ENCODE measurements at regions not wholly inside any gene's neighbourhood (a gene's known extent, or its start where the extent isn't known, plus 50 kb on each side); places are given as distances from the start of the nearest gene placed in this dataset.
"Not testable (repeated sequence)": the region's sequence is repeated elsewhere in the genome, so short reads cannot be mapped to it uniquely, and the experiment has no call there.

GRCh38 chr5:12080761-12081160, 176.5 kb upstream of the CTNND2 start:
- no peaks in the 10 kb centered on the region for H3K9me2 ChIP-seq (ENCODE audit: insufficient read depth, low read length)
- no peak overlapping the region for H3K4me2 ChIP-seq (ENCODE audit: low read length)
- no peaks in the 10 kb centered on the region for H3K36me3 ChIP-seq (ENCODE audit: insufficient read depth, low read length)
- no peaks in the 10 kb centered on the region for H3K79me2 ChIP-seq (ENCODE audit: insufficient read depth, low read depth, low read length)
- H3K9me3 ChIP-seq (ENCODE audit: low read length): no peaks in the 10 kb centered on the region
- no peak for DNase-seq (ENCODE audit: low spot score)
- ChIA-PET POLR2A (no interaction called here), CTCF (ENCODE audit: unreplicated experiment) (no interaction called here)
- TF ChIP-seq, protein P1, sequence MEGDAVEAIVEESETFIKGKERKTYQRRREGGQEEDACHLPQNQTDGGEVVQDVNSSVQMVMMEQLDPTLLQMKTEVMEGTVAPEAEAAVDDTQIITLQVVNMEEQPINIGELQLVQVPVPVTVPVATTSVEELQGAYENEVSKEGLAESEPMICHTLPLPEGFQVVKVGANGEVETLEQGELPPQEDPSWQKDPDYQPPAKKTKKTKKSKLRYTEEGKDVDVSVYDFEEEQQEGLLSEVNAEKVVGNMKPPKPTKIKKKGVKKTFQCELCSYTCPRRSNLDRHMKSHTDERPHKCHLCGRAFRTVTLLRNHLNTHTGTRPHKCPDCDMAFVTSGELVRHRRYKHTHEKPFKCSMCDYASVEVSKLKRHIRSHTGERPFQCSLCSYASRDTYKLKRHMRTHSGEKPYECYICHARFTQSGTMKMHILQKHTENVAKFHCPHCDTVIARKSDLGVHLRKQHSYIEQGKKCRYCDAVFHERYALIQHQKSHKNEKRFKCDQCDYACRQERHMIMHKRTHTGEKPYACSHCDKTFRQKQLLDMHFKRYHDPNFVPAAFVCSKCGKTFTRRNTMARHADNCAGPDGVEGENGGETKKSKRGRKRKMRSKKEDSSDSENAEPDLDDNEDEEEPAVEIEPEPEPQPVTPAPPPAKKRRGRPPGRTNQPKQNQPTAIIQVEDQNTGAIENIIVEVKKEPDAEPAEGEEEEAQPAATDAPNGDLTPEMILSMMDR (conservative IDR thresholded peaks at IDR 0.05; ENCODE audit: low read length): no peak
- no peak for TF ChIP-seq EZH2phosphoT487 (IDR thresholded peaks at IDR 0.05; ENCODE audit: borderline replicate concordance, low read depth, low read length)
- H3K4me3 ChIP-seq (ENCODE audit: low read depth, low read length, poor library complexity, severe bottlenecking): no peak overlapping the region
- BruUV-seq (replicated peaks): no TSS peak
- no peaks in the 10 kb centered on the region for H4K20me1 ChIP-seq (ENCODE audit: insufficient read depth, low read length)
- H2AFZ ChIP-seq (ENCODE audit: low read length): no peak overlapping the region
- H3K27ac ChIP-seq (ENCODE audit: low read depth, low read length, poor library complexity, severe bottlenecking): no peak overlapping the region
- H3K4me1 ChIP-seq (ENCODE audit: insufficient read depth, low read length, poor library complexity, severe bottlenecking): no peaks in the 10 kb centered on the region
- intact Hi-C loops (cut with micrococcal nuclease; ENCODE audit: unreplicated experiment): no loop called here

DNA sequence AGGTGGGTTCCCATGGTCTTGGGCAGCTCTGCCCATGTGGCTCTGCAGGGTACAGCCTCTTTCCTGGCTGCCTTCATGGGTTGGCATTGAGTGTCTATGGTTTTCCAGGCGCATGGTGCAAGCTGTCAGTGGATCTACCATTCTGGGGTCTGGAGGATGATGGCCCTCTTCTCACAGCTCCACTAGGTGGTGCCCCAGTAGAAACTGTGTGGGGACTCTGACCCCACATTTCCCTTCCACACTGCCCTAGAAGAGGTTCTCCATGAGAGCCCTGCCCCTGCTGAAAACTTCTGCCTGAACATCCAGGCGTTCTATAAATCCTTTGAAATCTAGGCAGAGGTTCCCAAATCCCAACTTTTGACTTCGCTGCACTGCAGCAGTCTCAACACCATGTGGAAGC, 174.0 kb upstream of the CTNND2 start:
- intact Hi-C loops (cut with micrococcal nuclease; ENCODE audit: unreplicated experiment); H3K4me1 ChIP-seq (ENCODE audit: insufficient read depth, low read length, poor library complexity, severe bottlenecking); H3K27ac ChIP-seq (ENCODE audit: low read depth, low read length, poor library complexity, severe bottlenecking); H3K9me3 ChIP-seq (ENCODE audit: low read length); H4K20me1 ChIP-seq (ENCODE audit: insufficient read depth, low read length); H3K9me2 ChIP-seq (ENCODE audit: insufficient read depth, low read length); H2AFZ ChIP-seq (ENCODE audit: low read length); CTCF ChIA-PET (ENCODE audit: unreplicated experiment); H3K79me2 ChIP-seq (ENCODE audit: insufficient read depth, low read depth, low read length); POLR2A ChIA-PET; H3K4me2 ChIP-seq (ENCODE audit: low read length); H3K4me3 ChIP-seq (ENCODE audit: low read depth, low read length, poor library complexity, severe bottlenecking); DNase-seq (ENCODE audit: low spot score); H3K36me3 ChIP-seq (ENCODE audit: insufficient read depth, low read length); BruUV-seq (replicated peaks): not testable (repeated sequence)

GRCh38 chr5:12073426-12073825, 169.2 kb upstream of the CTNND2 start:
- no peaks in the 10 kb centered on the region for H3K79me2 ChIP-seq (ENCODE audit: insufficient read depth, low read depth, low read length)
- H3K4me3 ChIP-seq (ENCODE audit: low read depth, low read length, poor library complexity, severe bottlenecking): no peak overlapping the region
- no peak overlapping the region for H3K27ac ChIP-seq (ENCODE audit: low read depth, low read length, poor library complexity, severe bottlenecking)
- H3K4me2 ChIP-seq (ENCODE audit: low read length): no peak overlapping the region
- TF ChIP-seq EZH2phosphoT487 (IDR thresholded peaks at IDR 0.05; ENCODE audit: borderline replicate concordance, low read depth, low read length): no peak
- TF ChIP-seq, protein P1 (conservative IDR thresholded peaks at IDR 0.05; ENCODE audit: low read length): no peak
- no peaks in the 10 kb centered on the region for H4K20me1 ChIP-seq (ENCODE audit: insufficient read depth, low read length)
- no peaks in the 10 kb centered on the region for H3K4me1 ChIP-seq (ENCODE audit: insufficient read depth, low read length, poor library complexity, severe bottlenecking)
- DNase-seq (ENCODE audit: low spot score): no peak
- POLR2A ChIA-PET: interaction anchor here (0.6 to 0.7 kb wide), 2 partner anchors 12 to 276 kb away, joined by 3 to 7 read pairs; no protein-coding TSS in a partner anchor
- intact Hi-C loops (cut with micrococcal nuclease; ENCODE audit: unreplicated experiment): no loop called here
- H3K9me2 ChIP-seq (ENCODE audit: insufficient read depth, low read length): no peaks in the 10 kb centered on the region
- H2AFZ ChIP-seq (ENCODE audit: low read length): no peak overlapping the region
- no peaks in the 10 kb centered on the region for H3K9me3 ChIP-seq (ENCODE audit: low read length)
- BruUV-seq (replicated peaks): no TSS peak
- CTCF ChIA-PET (ENCODE audit: unreplicated experiment): no interaction called here
- no peaks in the 10 kb centered on the region for H3K36me3 ChIP-seq (ENCODE audit: insufficient read depth, low read length)
